Adipocyte (in vitro differentiated cells): ENCODE measurements at regions not wholly inside any gene's neighbourhood (a gene's known extent, or its start where the extent isn't known, plus 50 kb on each side); places are given as distances from the start of the nearest gene placed in this dataset.
"Not testable (repeated sequence)": the region's sequence is repeated elsewhere in the genome, so short reads cannot be mapped to it uniquely, and the experiment has no call there.

ENCODE experiments used
- DNase-seq: peaks from one replicate; pipeline ENCODE4 v3.0.0-alpha.2; 2015; ENCODE audit warnings: low read depth
- H3K27me3 ChIP-seq: replicated peaks from 2 replicates; pipeline ENCODE4 v1.7.0; 2013; ENCODE audit warnings: mild to moderate bottlenecking, low read length, moderate library complexity; ENCODE audit not compliant: control insufficient read depth, insufficient read depth
- H3K36me3 ChIP-seq: 2 replicates; pipeline ENCODE4 v1.7.0; 2013; ENCODE audit warnings: low read length, mild to moderate bottlenecking, moderate library complexity; ENCODE audit not compliant: control insufficient read depth, insufficient read depth, severe bottlenecking
- H3K4me1 ChIP-seq: 2 replicates; pipeline ENCODE4 v1.7.0; 2013; ENCODE audit warnings: mild to moderate bottlenecking, low read length, moderate library complexity; ENCODE audit not compliant: control insufficient read depth, insufficient read depth
- H3K4me3 ChIP-seq: 2 replicates; pipeline ENCODE4 v1.7.0; 2013; ENCODE audit warnings: mild to moderate bottlenecking, low read length, moderate library complexity
- H3K9ac ChIP-seq: 2 replicates; pipeline ENCODE4 v1.7.0; 2013; ENCODE audit warnings: mild to moderate bottlenecking, low read length, moderate library complexity
- H3K9me3 ChIP-seq: 2 replicates; pipeline ENCODE4 v1.7.0; 2013; ENCODE audit warnings: mild to moderate bottlenecking, low read length, moderate library complexity; ENCODE audit not compliant: control insufficient read depth

GRCh38 chr2:7146151-7146550 lies 228.9 kb downstream of the RNF144A start:
- Histone ChIP-seq H3K27me3 (no peaks in the 10 kb centered on the region), H3K9ac (no peak overlapping the region), H3K4me1 (no peaks in the 10 kb centered on the region), H3K4me3 (no peak overlapping the region), H3K36me3 (no peaks in the 10 kb centered on the region), H3K9me3 (peaks cover 11% of the 10 kb centered on the region)
- no peak for DNase-seq

DNA sequence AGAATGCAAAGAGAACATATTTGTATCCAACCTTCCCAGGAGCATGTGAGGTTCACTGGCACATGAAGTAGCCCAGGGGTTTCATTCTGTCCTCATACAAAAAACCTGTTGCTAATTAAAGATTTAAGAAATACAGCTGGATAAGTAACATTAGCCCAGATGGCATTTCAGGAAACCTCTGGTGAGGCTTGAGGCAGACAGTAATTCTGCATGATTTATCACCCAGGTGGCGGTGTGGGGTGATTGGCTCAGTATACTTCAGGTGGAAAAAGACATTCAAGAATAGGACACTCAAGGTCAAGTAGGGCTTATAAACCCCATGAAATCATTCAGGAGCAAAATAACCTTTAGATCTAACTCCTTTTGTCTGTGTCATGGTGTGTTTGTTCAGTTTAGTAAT lies 237.4 kb downstream of the RNF144A start:
- Histone ChIP-seq H3K36me3 (no peaks in the 10 kb centered on the region), H3K4me3 (no peak overlapping the region), H3K27me3 (no peaks in the 10 kb centered on the region), H3K9me3 (peaks cover 22% of the 10 kb centered on the region), H3K4me1 (no peaks in the 10 kb centered on the region), H3K9ac (no peak overlapping the region)
- DNase-seq, result no peak

DNA sequence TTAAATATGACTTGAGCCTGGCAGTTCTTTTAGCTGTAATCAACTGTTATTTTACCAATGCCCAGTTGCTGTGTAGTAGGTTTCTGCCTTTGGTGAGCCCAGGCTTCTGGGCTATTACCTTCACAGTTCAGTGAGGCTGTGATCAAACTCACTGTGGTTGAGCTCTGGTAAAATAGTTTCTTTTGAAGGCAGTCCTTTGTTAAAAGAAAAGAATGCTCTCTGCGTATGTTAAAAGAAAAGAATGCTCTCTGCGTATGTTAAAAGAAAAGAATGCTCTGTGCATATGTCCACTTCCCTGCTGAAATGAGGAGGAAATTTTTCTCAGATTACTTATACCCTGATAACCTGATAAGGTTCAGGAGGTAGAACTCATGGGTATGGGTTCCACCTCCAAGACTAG lies 244.3 kb downstream of the RNF144A start:
- no peak for DNase-seq
- H3K9me3 ChIP-seq, result peaks cover 4% of the 10 kb centered on the region
- no peak overlapping the region for H3K9ac ChIP-seq
- no peaks in the 10 kb centered on the region for H3K4me1 ChIP-seq
- H3K4me3 ChIP-seq, result no peak overlapping the region
- no peaks in the 10 kb centered on the region for H3K27me3 ChIP-seq
- no peaks in the 10 kb centered on the region for H3K36me3 ChIP-seq

GRCh38 chr2:7165736-7166135 lies 248.5 kb downstream of the RNF144A start:
- DNase-seq, result peak; percentile 11
- peaks cover 3% of the 10 kb centered on the region for H3K9me3 ChIP-seq
- H3K4me1 ChIP-seq, result no peaks in the 10 kb centered on the region
- H3K9ac ChIP-seq, result no peak overlapping the region
- H3K36me3 ChIP-seq, result no peaks in the 10 kb centered on the region
- H3K4me3 ChIP-seq, result no peak overlapping the region
- peaks cover 8% of the 10 kb centered on the region for H3K27me3 ChIP-seq

- H3K27me3 ChIP-seq, result peaks cover 8% of the 10 kb centered on the region
Measured at GRCh38 chr2:7167801-7168411, 250.7 kb downstream of the RNF144A start.

GRCh38 chr2:7169593-7169992 lies 252.4 kb downstream of the RNF144A start:
- Histone ChIP-seq H3K4me1 (no peaks in the 10 kb centered on the region), H3K9ac (no peak overlapping the region), H3K27me3 (peaks cover 8% of the 10 kb centered on the region), H3K4me3 (no peak overlapping the region), H3K9me3 (no peaks in the 10 kb centered on the region), H3K36me3 (no peaks in the 10 kb centered on the region)
- DNase-seq, result no peak

More at GRCh38 chr2:7167801-7168411, 250.7 kb downstream of the RNF144A start:
- no peak overlapping the region for H3K9ac ChIP-seq
- H3K9me3 ChIP-seq, result no peaks in the 10 kb centered on the region
- no peak for DNase-seq
- no peak overlapping the region for H3K4me3 ChIP-seq
- H3K36me3 ChIP-seq, result no peaks in the 10 kb centered on the region
- no peaks in the 10 kb centered on the region for H3K4me1 ChIP-seq

GRCh38 chr2:7178996-7179395 lies 261.8 kb downstream of the RNF144A start:
- not testable (repeated sequence) for H3K9ac ChIP-seq, DNase-seq, H3K27me3 ChIP-seq, H3K9me3 ChIP-seq, H3K4me1 ChIP-seq, H3K4me3 ChIP-seq, H3K36me3 ChIP-seq

GRCh38 chr2:7180638-7181370 lies 263.6 kb downstream of the RNF144A start:
- H3K4me3 ChIP-seq, result no peak overlapping the region
- H3K9me3 ChIP-seq, result peaks cover 2% of the 10 kb centered on the region
- no peaks in the 10 kb centered on the region for H3K36me3 ChIP-seq
- peak; percentile 72 for DNase-seq
- H3K9ac ChIP-seq, result no peak overlapping the region
- H3K4me1 ChIP-seq, result no peaks in the 10 kb centered on the region
- H3K27me3 ChIP-seq, result no peaks in the 10 kb centered on the region

- no peak for DNase-seq
- Histone ChIP-seq H3K4me3 (no peak overlapping the region), H3K27me3 (peaks cover 8% of the 10 kb centered on the region), H3K9ac (no peak overlapping the region), H3K4me1 (no peaks in the 10 kb centered on the region), H3K36me3 (no peaks in the 10 kb centered on the region), H3K9me3 (peaks cover 2% of the 10 kb centered on the region)
Measured at GRCh38 chr2:7182525-7182924, 265.3 kb downstream of the RNF144A start.

- Histone ChIP-seq H3K36me3 (no peaks in the 10 kb centered on the region), H3K4me3 (no peak overlapping the region)
Measured at GRCh38 chr2:7189106-7189505, 271.9 kb downstream of the RNF144A start.

GRCh38 chr2:7190587-7191324 lies 273.5 kb downstream of the RNF144A start:
- Histone ChIP-seq H3K9me3 (peaks cover 1% of the 10 kb centered on the region), H3K27me3 (peaks cover 10% of the 10 kb centered on the region), H3K9ac (no peak overlapping the region), H3K4me3 (no peak overlapping the region), H3K36me3 (no peaks in the 10 kb centered on the region), H3K4me1 (peaks cover 3% of the 10 kb centered on the region)
- peak; percentile 13 for DNase-seq

More at GRCh38 chr2:7189106-7189505, 271.9 kb downstream of the RNF144A start:
- H3K4me1 ChIP-seq, result peaks cover 3% of the 10 kb centered on the region
- peaks cover 10% of the 10 kb centered on the region for H3K27me3 ChIP-seq
- DNase-seq, result no peak
- H3K9ac ChIP-seq, result no peak overlapping the region
- H3K9me3 ChIP-seq, result peaks cover 2% of the 10 kb centered on the region
